IMR-90 (cell line): ENCODE measurements at regions not wholly inside any gene's neighbourhood (a gene's known extent, or its start where the extent isn't known, plus 50 kb on each side); places are given as distances from the start of the nearest gene placed in this dataset.

Experiments used
- ATAC-seq: fragments of 200-7000 bp; cut with Tn5 transposase; 2 replicates; pipeline ENCODE4 v1.9.1; 2020; ENCODE audit warnings: low read depth, mild to moderate bottlenecking, moderate library complexity
- BruUV-seq: library from RNA; stranded (reverse); fragments of 400-500 nt; replicated peaks from 2 replicates; lab custom pipeline; 2021; lab: Mats Ljungman, UMichigan
- CTCF ChIA-PET: fragments of 300-600 bp; formaldehyde crosslinking; extraction: SDS; loops from one replicate; lab custom pipeline; 2021; ENCODE audit warnings: antibody characterized with exemption; lab: Yijun Ruan, JAX
- POLR2A ChIA-PET: fragments of 300-600 bp; sonication (Branson Sonifier 250); formaldehyde crosslinking; loops from one replicate; lab custom pipeline; 2022; ENCODE audit warnings: antibody characterized with exemption; ENCODE audit not compliant: unreplicated experiment; lab: Charles Lee
- DNase-seq: peaks from one replicate; pipeline ENCODE4 v3.0.0; 2013
- H2AFZ ChIP-seq: replicated peaks from 2 replicates; pipeline ENCODE3; 2013; ENCODE audit warnings: low read length, mild to moderate bottlenecking; ENCODE audit not compliant: poor library complexity
- H2AK5ac ChIP-seq: 2 replicates; pipeline ENCODE4 v1.6.1; 2013; ENCODE audit warnings: low read depth, low read length, inconsistent platforms
- H2AK9ac ChIP-seq: replicated peaks from 2 replicates; pipeline ENCODE3; 2013; ENCODE audit warnings: mild to moderate bottlenecking, low read depth, low read length, moderate library complexity; ENCODE audit not compliant: poor library complexity
- H2BK120ac ChIP-seq: 2 replicates; pipeline ENCODE4 v1.6.1; 2013; ENCODE audit warnings: low read depth, low read length, inconsistent platforms
- H2BK15ac ChIP-seq: 3 replicates; pipeline ENCODE4 v1.6.1; 2013; ENCODE audit warnings: low read depth, low read length, inconsistent platforms
- H2BK20ac ChIP-seq: 2 replicates; pipeline ENCODE4 v1.6.1; 2013; ENCODE audit warnings: low read depth, mild to moderate bottlenecking, inconsistent platforms, low read length, moderate library complexity
- H2BK5ac ChIP-seq: 2 replicates; pipeline ENCODE4 v1.6.1; 2013; ENCODE audit warnings: mild to moderate bottlenecking, low read depth, low read length, inconsistent platforms; ENCODE audit not compliant: poor library complexity, severe bottlenecking
- H3K14ac ChIP-seq: replicated peaks from 2 replicates; pipeline ENCODE4 v1.6.1; 2013; ENCODE audit warnings: low read depth, low read length, inconsistent platforms
- H3K18ac ChIP-seq: 2 replicates; pipeline ENCODE4 v1.6.1; 2013; ENCODE audit warnings: low read depth, low read length, control low read depth
- H3K23ac ChIP-seq: 2 replicates; pipeline ENCODE4 v1.6.1; 2013; ENCODE audit warnings: low read depth, low read length, inconsistent platforms
- H3K27ac ChIP-seq: 2 replicates; pipeline ENCODE4 v1.5.1; 2013; ENCODE audit warnings: mild to moderate bottlenecking, control low read depth, low read length; ENCODE audit not compliant: insufficient read depth
- H3K27me3 ChIP-seq: 2 replicates; pipeline ENCODE4 v1.6.1; 2013; ENCODE audit warnings: low read length; ENCODE audit not compliant: control insufficient read depth, insufficient read depth
- H3K36me3 ChIP-seq: 2 replicates; pipeline ENCODE4 v1.6.1; 2013; ENCODE audit warnings: low read length, mixed read lengths; ENCODE audit not compliant: control insufficient read depth, insufficient read depth
- H3K4ac ChIP-seq: 2 replicates; pipeline ENCODE4 v1.6.1; 2013; ENCODE audit warnings: low read depth, low read length, inconsistent platforms
- H3K4me1 ChIP-seq: 2 replicates; pipeline ENCODE4 v1.6.1; 2013; ENCODE audit warnings: low read length, mixed read lengths; ENCODE audit not compliant: control insufficient read depth, insufficient read depth
- H3K4me2 ChIP-seq: 2 replicates; pipeline ENCODE4 v1.6.1; 2013; ENCODE audit warnings: low read depth, mild to moderate bottlenecking, control low read depth, low read length, moderate library complexity
- H3K4me3 ChIP-seq: 2 replicates; pipeline ENCODE4 v1.5.1; 2013; ENCODE audit warnings: low read depth, mild to moderate bottlenecking, control low read depth, low read length, moderate library complexity; ENCODE audit not compliant: insufficient read depth
- H3K56ac ChIP-seq: 2 replicates; pipeline ENCODE4 v1.6.1; 2013; ENCODE audit warnings: low read length, inconsistent platforms; ENCODE audit not compliant: insufficient read depth; ENCODE audit errors: extremely low read depth
- H3K79me1 ChIP-seq, 2 experiments: 2 replicates each; pipeline ENCODE4 v1.6.1; 2013; ENCODE audit warnings: low read length in 2 of 2, inconsistent platforms in 1 of 2, low read depth in 1 of 2
- H3K9ac ChIP-seq: 2 replicates; pipeline ENCODE4 v1.6.1; 2013; ENCODE audit warnings: low read depth, low read length, control low read depth
- H3K9me1 ChIP-seq: 2 replicates; pipeline ENCODE4 v1.6.1; 2013; ENCODE audit warnings: low read length, inconsistent platforms; ENCODE audit not compliant: insufficient read depth
- H3K9me3 ChIP-seq: 2 replicates; pipeline ENCODE4 v1.6.1; 2013; ENCODE audit warnings: low read length; ENCODE audit not compliant: control insufficient read depth, insufficient read depth
- H4K20me1 ChIP-seq: 2 replicates; pipeline ENCODE4 v1.6.1; 2013; ENCODE audit warnings: low read length, inconsistent platforms; ENCODE audit not compliant: insufficient read depth
- H4K5ac ChIP-seq: 2 replicates; pipeline ENCODE4 v1.6.1; 2013; ENCODE audit warnings: mild to moderate bottlenecking, low read depth, low read length, control low read depth
- H4K8ac ChIP-seq, 2 experiments: 2 replicates each; pipeline ENCODE4 v1.6.1; 2013; ENCODE audit warnings: low read depth in 2 of 2, low read length in 2 of 2, control low read depth in 1 of 2, inconsistent platforms in 1 of 2
- H4K91ac ChIP-seq: 2 replicates; pipeline ENCODE4 v1.6.1; 2013; ENCODE audit warnings: low read depth, low read length, inconsistent platforms; ENCODE audit not compliant: insufficient read depth
- BHLHE40 ChIP-seq: fragments of 150-350 bp; IDR thresholded peaks from 2 replicates; pipeline ENCODE4 v1.6.1; 2016; ENCODE audit warnings: mild to moderate bottlenecking, low read depth, low read length
- CHD1 ChIP-seq: IDR thresholded peaks from 2 replicates; pipeline ENCODE4 v1.6.1; 2012; ENCODE audit warnings: low read depth, low read length, improper control_type of control experiment
- FOS ChIP-seq: fragments of 150-350 bp; IDR thresholded peaks from 2 replicates; pipeline ENCODE4 v1.6.1; 2016; ENCODE audit warnings: low read depth, low read length
- MAFK ChIP-seq: IDR thresholded peaks from 2 replicates; pipeline ENCODE4 v1.6.1; 2012; ENCODE audit warnings: low read depth, low read length, improper control_type of control experiment
- MAZ ChIP-seq: IDR thresholded peaks from 2 replicates; pipeline ENCODE4 v1.6.1; 2012; ENCODE audit warnings: low read depth, mild to moderate bottlenecking, low read length, improper control_type of control experiment, moderate library complexity, borderline replicate concordance
- MXI1 ChIP-seq: IDR thresholded peaks from 2 replicates; pipeline ENCODE4 v1.6.1; 2012; ENCODE audit warnings: low read depth, mild to moderate bottlenecking, low read length, moderate library complexity, borderline replicate concordance
- NFE2L2 ChIP-seq: fragments of 150-350 bp; IDR thresholded peaks from 2 replicates; pipeline ENCODE4 v1.6.1; 2016; ENCODE audit warnings: low read depth, mild to moderate bottlenecking, low read length
- POLR2A ChIP-seq: IDR thresholded peaks from 2 replicates; pipeline ENCODE4 v1.6.1; 2012; ENCODE audit warnings: mild to moderate bottlenecking, low read depth, low read length
- RAD21 ChIP-seq: IDR thresholded peaks from 2 replicates; pipeline ENCODE4 v1.6.1; 2012; ENCODE audit warnings: low read length, improper control_type of control experiment
- RCOR1 ChIP-seq: IDR thresholded peaks from 2 replicates; pipeline ENCODE4 v1.6.1; 2012; ENCODE audit warnings: mild to moderate bottlenecking, low read length, improper control_type of control experiment; ENCODE audit not compliant: insufficient replicate concordance
- RFX5 ChIP-seq: IDR thresholded peaks from 2 replicates; pipeline ENCODE4 v1.8.0; 2012; ENCODE audit warnings: low read depth, mild to moderate bottlenecking, low read length, moderate library complexity
- SMC3 ChIP-seq: fragments of 150-350 bp; IDR thresholded peaks from 2 replicates; pipeline ENCODE4 v1.6.1; 2016; ENCODE audit warnings: low read depth, mild to moderate bottlenecking, antibody characterized with exemption, low read length, moderate library complexity
- USF2 ChIP-seq: fragments of 150-350 bp; IDR thresholded peaks from 2 replicates; pipeline ENCODE4 v1.6.1; 2017; ENCODE audit warnings: mild to moderate bottlenecking, antibody characterized with exemption, low read length, low read depth
- WGBS, 2 experiments: methylation state at CpG; one replicate each; pipeline versions ENCODE4 v1.1.5 to v1.1.7; 2013; ENCODE audit warnings: missing lambda C conversion rate in 2 of 2; ENCODE audit not compliant: insufficient read length in 1 of 2; ENCODE audit errors: extremely low coverage in 2 of 2; 5-methylcytosine and 5-hydroxymethylcytosine counted together
- dilution Hi-C: fragments of 300-500 bp; cut with HindIII; formaldehyde crosslinking; loops from one replicate; pipeline ENCODE4 v1.14.3; 2018; ENCODE audit warnings: low sequenced_read_pairs; ENCODE audit not compliant: unreplicated experiment
- in situ Hi-C: fragments of 300-500 bp; cut with MboI; formaldehyde crosslinking; loops from 3 replicates; pipeline ENCODE4 v1.14.3; 2019; ENCODE audit warnings: low sequenced_read_pairs, inconsistent platforms, mixed read lengths
- intact Hi-C: fragments of 100-400 bp; cut with micrococcal nuclease; formaldehyde crosslinking; loops from 2 replicates; pipeline ENCODE4 v1.10.0; 2022
- TF ChIP-seq, protein P1 (sequence below): fragments of 150-350 bp; IDR thresholded peaks from 2 replicates; pipeline ENCODE4 v1.6.1; 2016; ENCODE audit warnings: low read depth, mild to moderate bottlenecking, low read length, moderate library complexity, borderline replicate concordance
- TF ChIP-seq, protein P2 (sequence below): conservative IDR thresholded peaks from 2 replicates; pipeline ENCODE4 v1.5.1; 2012; ENCODE audit warnings: mild to moderate bottlenecking, low read depth, low read length, improper control_type of control experiment

DNA sequence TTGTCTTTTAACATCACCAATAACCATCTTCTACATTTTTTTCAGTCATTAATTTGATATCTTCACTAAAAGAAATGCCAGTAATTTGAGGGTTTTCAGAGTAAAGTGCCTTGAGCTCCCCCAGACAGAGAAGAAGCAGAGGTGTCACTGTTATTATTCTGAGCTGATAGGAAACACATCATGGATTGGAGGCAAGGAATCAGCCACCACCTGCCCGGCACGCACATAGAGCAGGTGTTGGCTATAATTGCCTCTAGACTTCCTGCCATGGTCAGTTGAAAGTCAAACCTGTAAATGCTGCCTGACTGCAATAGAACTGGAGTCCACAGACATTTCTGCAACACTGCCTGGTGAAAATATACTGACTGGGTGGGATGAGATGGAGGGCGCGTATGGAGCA is 776.6 kb downstream of the UQCRFS1 start:
- CTCF ChIA-PET, result no interaction called here
- Histone ChIP-seq H2BK15ac (no peak overlapping the region), H3K4me3 (no peak overlapping the region), H4K5ac (no peak overlapping the region), H4K8ac (no peak overlapping the region), H3K56ac (no peak overlapping the region), H3K4me1 (no peaks in the 10 kb centered on the region), H3K27me3 (no peaks in the 10 kb centered on the region), H3K27ac (no peak overlapping the region), H3K9ac (no peak overlapping the region), H3K23ac (no peak overlapping the region), H4K20me1 (no peaks in the 10 kb centered on the region), H3K14ac (no peak overlapping the region), H2BK5ac (no peak overlapping the region), H3K18ac (no peak overlapping the region), H2AK9ac (no peak overlapping the region), H2AK5ac (no peak overlapping the region), H3K36me3 (no peaks in the 10 kb centered on the region), H2AFZ (no peak overlapping the region), H3K4me2 (no peak overlapping the region), H3K79me1 (no peaks in the 10 kb centered on the region), H2BK20ac (no peak overlapping the region), H3K9me1 (no peaks in the 10 kb centered on the region), H2BK120ac (no peak overlapping the region), H4K91ac (no peak overlapping the region), H3K4ac (no peak overlapping the region), H3K9me3 (peaks cover 17% of the 10 kb centered on the region)
- in situ Hi-C loops, result no loop called here
- BruUV-seq, result no TSS peak
- POLR2A ChIA-PET, result no interaction called here
- WGBS, 2 experiments, result no CpG with 5 or more reads among the region's 4 CpGs
- intact Hi-C loops, result no loop called here
- no peak for ATAC-seq
- TF ChIP-seq NFE2L2 (no peak), USF2 (no peak), CHD1 (no peak), RFX5 (no peak), MAZ (no peak), POLR2A (no peak), SMC3 (no peak), RAD21 (no peak), RCOR1 (no peak), MAFK (no peak), BHLHE40 (no peak), FOS (no peak), MXI1 (no peak)
- TF ChIP-seq, protein P1, sequence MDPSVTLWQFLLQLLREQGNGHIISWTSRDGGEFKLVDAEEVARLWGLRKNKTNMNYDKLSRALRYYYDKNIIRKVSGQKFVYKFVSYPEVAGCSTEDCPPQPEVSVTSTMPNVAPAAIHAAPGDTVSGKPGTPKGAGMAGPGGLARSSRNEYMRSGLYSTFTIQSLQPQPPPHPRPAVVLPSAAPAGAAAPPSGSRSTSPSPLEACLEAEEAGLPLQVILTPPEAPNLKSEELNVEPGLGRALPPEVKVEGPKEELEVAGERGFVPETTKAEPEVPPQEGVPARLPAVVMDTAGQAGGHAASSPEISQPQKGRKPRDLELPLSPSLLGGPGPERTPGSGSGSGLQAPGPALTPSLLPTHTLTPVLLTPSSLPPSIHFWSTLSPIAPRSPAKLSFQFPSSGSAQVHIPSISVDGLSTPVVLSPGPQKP, result no peak
- TF ChIP-seq, protein P2, sequence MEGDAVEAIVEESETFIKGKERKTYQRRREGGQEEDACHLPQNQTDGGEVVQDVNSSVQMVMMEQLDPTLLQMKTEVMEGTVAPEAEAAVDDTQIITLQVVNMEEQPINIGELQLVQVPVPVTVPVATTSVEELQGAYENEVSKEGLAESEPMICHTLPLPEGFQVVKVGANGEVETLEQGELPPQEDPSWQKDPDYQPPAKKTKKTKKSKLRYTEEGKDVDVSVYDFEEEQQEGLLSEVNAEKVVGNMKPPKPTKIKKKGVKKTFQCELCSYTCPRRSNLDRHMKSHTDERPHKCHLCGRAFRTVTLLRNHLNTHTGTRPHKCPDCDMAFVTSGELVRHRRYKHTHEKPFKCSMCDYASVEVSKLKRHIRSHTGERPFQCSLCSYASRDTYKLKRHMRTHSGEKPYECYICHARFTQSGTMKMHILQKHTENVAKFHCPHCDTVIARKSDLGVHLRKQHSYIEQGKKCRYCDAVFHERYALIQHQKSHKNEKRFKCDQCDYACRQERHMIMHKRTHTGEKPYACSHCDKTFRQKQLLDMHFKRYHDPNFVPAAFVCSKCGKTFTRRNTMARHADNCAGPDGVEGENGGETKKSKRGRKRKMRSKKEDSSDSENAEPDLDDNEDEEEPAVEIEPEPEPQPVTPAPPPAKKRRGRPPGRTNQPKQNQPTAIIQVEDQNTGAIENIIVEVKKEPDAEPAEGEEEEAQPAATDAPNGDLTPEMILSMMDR, result no peak
- dilution Hi-C loops, result no loop called here
- DNase-seq, result no peak
